ENCODE measurements at regions not wholly inside any gene's neighbourhood (a gene's known extent, or its start where the extent isn't known, plus 50 kb on each side); places are given as distances from the start of the nearest gene placed in this dataset.

DNA sequence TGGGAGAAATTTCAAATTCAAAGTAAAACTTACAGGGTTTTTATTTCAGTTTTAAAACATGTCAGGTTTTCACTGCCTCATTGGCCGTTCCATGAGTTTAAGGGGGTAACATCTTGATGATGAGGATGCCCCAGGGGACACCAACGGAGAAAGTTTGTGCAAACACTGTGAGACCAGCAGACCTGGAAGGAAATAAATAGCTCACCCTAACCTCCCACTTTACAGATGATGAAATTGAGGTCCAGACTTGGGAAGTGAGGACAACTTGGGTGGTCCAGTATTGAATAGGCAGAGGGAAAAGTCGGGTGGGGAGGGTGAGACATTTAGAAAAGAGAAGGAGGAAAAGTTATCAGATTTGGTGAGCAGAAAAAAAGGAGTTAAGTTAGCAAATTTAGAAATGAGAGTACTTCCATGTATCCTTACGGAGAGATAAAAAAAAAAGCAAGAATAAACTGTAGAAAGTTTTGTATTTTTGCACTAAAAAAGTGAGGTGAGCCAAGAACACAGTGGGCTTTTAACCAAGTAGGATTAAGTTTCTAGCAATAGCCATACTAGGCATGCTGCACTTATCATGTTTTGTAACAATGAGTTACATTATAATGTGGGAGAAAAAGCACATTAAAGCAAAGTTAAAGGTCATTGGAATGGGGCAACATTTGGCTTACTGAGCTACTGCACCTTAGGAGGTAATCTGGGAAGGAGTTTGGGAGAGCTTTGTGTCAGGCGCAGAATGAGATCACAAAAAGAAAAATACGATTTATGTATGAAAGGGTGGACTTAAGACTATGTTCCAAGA is 125.1 kb downstream of the GAS1 start:
- intact Hi-C loops (cut with DNase I) = no loop called here
- Histone ChIP-seq H3K36me3 (ENCODE audit: control insufficient read depth in 1 of 2, insufficient read depth in 2 of 2, low read length in 1 of 2) (no peaks in the 10 kb centered on the region), H3K4me3 (ENCODE audit: low read length in 2 of 2) (no peak overlapping the region), H3K4me1 (ENCODE audit: control insufficient read depth in 1 of 2, insufficient read depth in 2 of 2, low read length in 2 of 2) (no peaks in the 10 kb centered on the region), H3K27ac (ENCODE audit: low read depth in 1 of 2, low read length in 2 of 2) (no peak overlapping the region), H3K27me3 (ENCODE audit: control insufficient read depth in 1 of 2, insufficient read depth in 2 of 2, low read length in 1 of 2) (no peaks in the 10 kb centered on the region), H3K9me3 (ENCODE audit: control insufficient read depth, low read length) (no peaks in the 10 kb centered on the region)
- 31 to 38% methylated on average over 6 of the region's 6 CpGs for WGBS, 2 donors
- ATAC-seq (ENCODE audit: low FRiP score) (no peak), DNase-seq (no peak)

DNA sequence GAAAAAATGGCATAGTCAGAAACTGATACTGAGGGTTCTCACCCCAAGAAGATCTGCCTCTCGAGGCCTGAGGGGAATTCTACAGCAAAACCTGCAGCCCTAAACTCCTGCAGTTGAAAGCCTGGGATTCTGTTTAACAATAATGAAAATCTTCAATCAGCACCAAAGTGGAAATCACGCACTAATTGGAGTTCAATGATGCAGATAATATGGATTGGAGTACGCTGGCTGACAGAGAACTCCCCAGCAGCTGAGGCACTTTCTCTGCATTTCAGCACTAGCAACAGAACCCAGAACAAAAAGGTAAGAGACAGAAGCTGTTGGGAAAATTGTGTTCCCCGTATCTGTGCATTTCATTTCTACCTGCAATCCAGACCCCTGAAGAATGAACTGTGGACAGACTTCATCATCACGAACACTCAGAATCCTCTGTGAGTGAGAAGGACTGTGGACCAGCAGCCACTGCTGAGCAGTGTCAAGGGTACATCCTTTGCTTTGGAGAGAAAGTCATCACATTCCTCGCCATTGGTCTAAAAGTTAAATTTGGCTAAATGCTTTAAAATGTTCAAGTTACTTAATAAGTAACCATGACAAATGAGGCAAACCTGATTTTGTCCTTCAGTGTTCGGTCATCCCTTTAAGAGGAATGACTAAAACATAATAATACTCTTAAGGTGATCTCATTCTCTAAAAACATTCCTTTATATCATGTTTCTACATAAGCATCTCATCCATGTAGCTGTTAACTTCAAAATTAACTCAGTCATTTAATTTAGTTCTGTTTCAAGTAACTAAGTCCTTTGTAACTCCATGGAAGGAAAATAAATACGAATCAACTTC is 126.1 kb downstream of the GAS1 start:
- H3K27me3 ChIP-seq (ENCODE audit: control insufficient read depth in 1 of 2, insufficient read depth in 2 of 2, low read length in 1 of 2) = no peaks in the 10 kb centered on the region
- no peaks in the 10 kb centered on the region for H3K9me3 ChIP-seq (ENCODE audit: control insufficient read depth, low read length)
- DNase-seq = no peak
- no peak overlapping the region for H3K27ac ChIP-seq (ENCODE audit: low read depth in 1 of 2, low read length in 2 of 2)
- 66 to 72% methylated on average over 8 of the region's 8 CpGs for WGBS, 2 donors
- no peaks in the 10 kb centered on the region for H3K36me3 ChIP-seq (ENCODE audit: control insufficient read depth in 1 of 2, insufficient read depth in 2 of 2, low read length in 1 of 2)
- no peaks in the 10 kb centered on the region for H3K4me1 ChIP-seq (ENCODE audit: control insufficient read depth in 1 of 2, insufficient read depth in 2 of 2, low read length in 2 of 2)
- intact Hi-C loops (cut with DNase I) = no loop called here
- ATAC-seq (ENCODE audit: low FRiP score) = no peak
- no peak overlapping the region for H3K4me3 ChIP-seq (ENCODE audit: low read length in 2 of 2)

DNA sequence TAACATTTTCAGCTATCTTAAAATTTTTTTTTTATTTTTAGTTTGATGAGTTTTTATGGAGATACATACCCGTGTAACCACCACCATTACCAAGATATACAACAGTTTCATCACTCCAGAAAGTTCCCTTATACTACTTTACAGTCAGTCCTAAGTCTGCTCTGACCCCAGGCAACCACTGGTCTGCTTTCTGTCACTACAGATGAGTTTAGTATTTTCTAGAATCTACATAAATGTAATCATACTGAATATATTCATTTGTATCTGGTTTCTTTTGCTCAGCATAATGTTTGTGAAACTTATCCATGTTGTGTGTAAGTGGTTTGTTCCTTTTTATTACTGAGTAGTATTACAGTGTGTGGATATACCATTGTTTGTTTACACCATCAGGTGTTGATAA is 127.8 kb downstream of the GAS1 start:
- DNase-seq (no peak), ATAC-seq (ENCODE audit: low FRiP score) (no peak)
- no peaks in the 10 kb centered on the region for H3K9me3 ChIP-seq (ENCODE audit: control insufficient read depth, low read length)
- no peak overlapping the region for H3K4me3 ChIP-seq (ENCODE audit: low read length in 2 of 2)
- no peaks in the 10 kb centered on the region for H3K36me3 ChIP-seq (ENCODE audit: control insufficient read depth in 1 of 2, insufficient read depth in 2 of 2, low read length in 1 of 2)
- WGBS, 2 donors = 85 to 89% methylated on average over 1 of the region's 1 CpG
- H3K27me3 ChIP-seq (ENCODE audit: control insufficient read depth in 1 of 2, insufficient read depth in 2 of 2, low read length in 1 of 2) = no peaks in the 10 kb centered on the region
- no peak overlapping the region for H3K27ac ChIP-seq (ENCODE audit: low read depth in 1 of 2, low read length in 2 of 2)
- intact Hi-C loops (cut with DNase I) = loop anchor here in 1 of 2 donors (5.0 kb wide), 1 partner anchor 288 kb away; no protein-coding TSS in a partner anchor
- H3K4me1 ChIP-seq (ENCODE audit: control insufficient read depth in 1 of 2, insufficient read depth in 2 of 2, low read length in 2 of 2) = no peaks in the 10 kb centered on the region

DNA sequence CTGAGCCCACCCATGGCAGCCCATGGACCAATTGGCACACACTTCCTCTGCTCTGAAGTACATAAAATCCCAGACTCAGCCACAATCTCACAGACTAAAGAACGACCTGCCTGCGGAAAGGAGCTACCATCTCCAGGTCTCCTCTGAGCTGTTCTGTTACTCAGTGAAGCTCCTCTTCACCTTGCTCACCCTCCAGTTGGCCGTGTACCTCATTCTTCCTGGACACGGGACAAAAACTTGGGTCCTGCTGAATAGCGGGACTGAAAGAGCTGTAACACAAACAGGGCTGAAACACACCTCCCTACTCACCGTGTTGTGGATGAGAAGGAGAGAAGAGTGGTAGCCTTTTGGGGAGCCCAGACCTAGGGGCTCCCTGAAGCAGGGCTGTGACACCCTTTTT is 128.7 kb downstream of the GAS1 start:
- WGBS, 2 donors = 95 to 96% methylated on average over 6 of the region's 6 CpGs
- H3K27ac ChIP-seq (ENCODE audit: low read depth in 1 of 2, low read length in 2 of 2) = no peak overlapping the region
- H3K9me3 ChIP-seq (ENCODE audit: control insufficient read depth, low read length) = no peaks in the 10 kb centered on the region
- no peaks in the 10 kb centered on the region for H3K4me1 ChIP-seq (ENCODE audit: control insufficient read depth in 1 of 2, insufficient read depth in 2 of 2, low read length in 2 of 2)
- no peak overlapping the region for H3K4me3 ChIP-seq (ENCODE audit: low read length in 2 of 2)
- no peaks in the 10 kb centered on the region for H3K27me3 ChIP-seq (ENCODE audit: control insufficient read depth in 1 of 2, insufficient read depth in 2 of 2, low read length in 1 of 2)
- intact Hi-C loops (cut with DNase I) = loop anchor here in 1 of 2 donors (5.0 kb wide), 1 partner anchor 289 kb away; no protein-coding TSS in a partner anchor
- H3K36me3 ChIP-seq (ENCODE audit: control insufficient read depth in 1 of 2, insufficient read depth in 2 of 2, low read length in 1 of 2) = no peaks in the 10 kb centered on the region
- no peak for DNase-seq
- no peak for ATAC-seq (ENCODE audit: low FRiP score)

DNA sequence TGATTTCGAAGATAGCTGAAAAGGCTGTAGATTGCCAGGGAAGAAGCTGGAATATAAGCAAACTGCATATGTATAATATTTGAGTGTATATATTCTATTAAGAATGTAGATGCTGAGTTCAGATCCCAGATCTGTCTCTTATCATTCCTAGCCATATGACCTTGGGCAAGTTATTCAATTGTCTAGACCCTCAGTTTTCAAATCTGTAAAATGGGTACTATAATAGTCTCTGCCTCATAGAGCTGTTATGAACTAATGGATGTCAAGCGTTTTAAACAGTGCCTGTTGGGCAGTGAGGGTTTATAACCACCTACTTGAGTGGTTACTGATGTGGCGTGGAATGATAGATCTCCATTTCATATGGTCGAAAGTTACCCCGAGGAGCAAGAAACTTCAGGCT is 130.4 kb downstream of the GAS1 start:
- Histone ChIP-seq H3K4me3 (ENCODE audit: low read length in 2 of 2) (no peak overlapping the region), H3K27ac (ENCODE audit: low read depth in 1 of 2, low read length in 2 of 2) (no peak overlapping the region), H3K27me3 (ENCODE audit: control insufficient read depth in 1 of 2, insufficient read depth in 2 of 2, low read length in 1 of 2) (no peaks in the 10 kb centered on the region), H3K9me3 (ENCODE audit: control insufficient read depth, low read length) (no peaks in the 10 kb centered on the region), H3K4me1 (ENCODE audit: control insufficient read depth in 1 of 2, insufficient read depth in 2 of 2, low read length in 2 of 2) (no peaks in the 10 kb centered on the region), H3K36me3 (ENCODE audit: control insufficient read depth in 1 of 2, insufficient read depth in 2 of 2, low read length in 1 of 2) (no peaks in the 10 kb centered on the region)
- no peak for ATAC-seq (ENCODE audit: low FRiP score)
- WGBS, 2 donors = 95 to 96% methylated on average over 5 of the region's 5 CpGs
- intact Hi-C loops (cut with DNase I) = loop anchor here in 1 of 2 donors (5.0 kb wide), 1 partner anchor 290 kb away; no protein-coding TSS in a partner anchor
- no peak for DNase-seq

DNA sequence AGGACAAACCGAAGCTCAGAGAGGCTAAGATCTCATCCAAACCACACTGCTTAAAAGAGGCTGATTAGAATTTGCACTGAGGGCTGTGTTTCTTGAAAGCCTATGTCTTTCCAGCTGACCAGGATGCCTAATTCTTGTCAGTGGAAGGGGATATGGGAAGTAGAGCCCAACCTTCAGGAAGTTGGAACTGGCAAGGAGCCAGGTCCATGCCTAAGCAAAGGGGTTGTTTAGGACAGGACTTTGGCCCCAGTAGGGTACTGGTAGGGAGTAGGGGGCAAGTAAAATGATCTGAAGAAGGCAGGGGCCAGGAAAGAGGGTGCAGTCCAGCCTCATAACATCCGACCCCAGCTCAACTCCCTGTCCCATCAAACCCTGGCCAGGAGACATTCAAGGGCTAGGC is 130.9 kb downstream of the GAS1 start:
- intact Hi-C loops (cut with DNase I) = loop anchor here in 1 of 2 donors (5.0 kb wide), 1 partner anchor 291 kb away; no protein-coding TSS in a partner anchor
- no peak overlapping the region for H3K4me3 ChIP-seq (ENCODE audit: low read length in 2 of 2)
- no peaks in the 10 kb centered on the region for H3K4me1 ChIP-seq (ENCODE audit: control insufficient read depth in 1 of 2, insufficient read depth in 2 of 2, low read length in 2 of 2)
- H3K36me3 ChIP-seq (ENCODE audit: control insufficient read depth in 1 of 2, insufficient read depth in 2 of 2, low read length in 1 of 2) = no peaks in the 10 kb centered on the region
- WGBS, 2 donors = 80 to 85% methylated on average over 2 of the region's 2 CpGs
- ATAC-seq (ENCODE audit: low FRiP score) (no peak), DNase-seq (no peak)
- no peaks in the 10 kb centered on the region for H3K27me3 ChIP-seq (ENCODE audit: control insufficient read depth in 1 of 2, insufficient read depth in 2 of 2, low read length in 1 of 2)
- no peak overlapping the region for H3K27ac ChIP-seq (ENCODE audit: low read depth in 1 of 2, low read length in 2 of 2)
- no peaks in the 10 kb centered on the region for H3K9me3 ChIP-seq (ENCODE audit: control insufficient read depth, low read length)

DNA sequence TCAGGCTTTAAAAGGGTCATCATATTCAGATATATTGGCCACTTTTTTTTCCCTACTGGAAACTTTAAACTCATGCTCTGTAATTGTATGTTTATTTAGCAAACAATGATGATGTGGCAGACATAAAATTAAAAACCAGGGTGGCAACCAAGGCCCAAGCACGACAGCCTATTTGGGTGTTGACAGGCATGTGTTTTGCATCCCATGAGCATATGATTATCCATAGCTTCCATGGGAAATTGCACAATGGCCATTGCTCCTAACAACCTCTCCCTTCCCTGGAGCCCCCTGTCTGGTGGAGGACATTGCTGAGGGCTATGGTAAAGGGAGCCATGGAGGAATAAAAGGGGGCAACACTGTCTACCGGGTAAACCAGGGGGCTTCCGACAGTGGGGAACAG is 134.7 kb downstream of the GAS1 start:
- Histone ChIP-seq H3K36me3 (ENCODE audit: control insufficient read depth in 1 of 2, insufficient read depth in 2 of 2, low read length in 1 of 2) (no peaks in the 10 kb centered on the region), H3K4me1 (ENCODE audit: control insufficient read depth in 1 of 2, insufficient read depth in 2 of 2, low read length in 2 of 2) (no peaks in the 10 kb centered on the region), H3K27ac (ENCODE audit: low read depth in 1 of 2, low read length in 2 of 2) (no peak overlapping the region), H3K4me3 (ENCODE audit: low read length in 2 of 2) (no peak overlapping the region), H3K27me3 (ENCODE audit: control insufficient read depth in 1 of 2, insufficient read depth in 2 of 2, low read length in 1 of 2) (no peaks in the 10 kb centered on the region), H3K9me3 (ENCODE audit: control insufficient read depth, low read length) (no peaks in the 10 kb centered on the region)
- ATAC-seq (ENCODE audit: low FRiP score) = no peak
- intact Hi-C loops (cut with DNase I) = no loop called here
- WGBS, 2 donors = 88 to 89% methylated on average over 3 of the region's 3 CpGs
- DNase-seq = no peak

DNA sequence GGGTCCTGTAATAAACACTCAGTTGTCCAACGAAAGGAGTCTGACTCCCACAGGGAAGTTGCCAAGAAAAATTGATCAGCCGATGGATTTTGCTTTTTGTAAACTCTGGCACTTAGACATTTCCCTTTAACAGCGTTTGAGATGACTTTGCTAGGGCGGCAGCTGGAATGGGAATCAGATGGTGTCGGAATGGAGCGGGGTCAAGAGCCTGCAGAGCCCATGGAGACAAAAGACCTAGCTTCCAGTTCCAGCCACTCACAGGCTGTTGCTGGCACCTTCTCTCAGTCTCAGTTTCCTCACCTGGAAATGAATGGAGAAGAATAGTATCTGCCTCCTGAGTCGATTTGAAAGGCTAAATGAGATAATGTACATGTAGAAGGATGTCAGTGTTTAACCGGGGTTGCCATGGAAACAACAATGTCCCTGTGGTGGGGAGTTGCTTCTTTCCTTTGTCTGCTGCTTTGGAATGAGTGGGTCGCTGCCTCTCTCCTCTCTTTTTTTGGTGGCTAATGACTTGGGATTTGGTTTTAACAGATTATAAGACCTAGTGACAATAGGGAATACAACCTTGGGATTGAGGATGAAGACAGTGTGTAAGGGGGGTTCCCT is 137.4 kb downstream of the GAS1 start:
- H3K27me3 ChIP-seq (ENCODE audit: control insufficient read depth in 1 of 2, insufficient read depth in 2 of 2, low read length in 1 of 2) = no peaks in the 10 kb centered on the region
- no peaks in the 10 kb centered on the region for H3K36me3 ChIP-seq (ENCODE audit: control insufficient read depth in 1 of 2, insufficient read depth in 2 of 2, low read length in 1 of 2)
- H3K27ac ChIP-seq (ENCODE audit: low read depth in 1 of 2, low read length in 2 of 2) = no peak overlapping the region
- no peak overlapping the region for H3K4me3 ChIP-seq (ENCODE audit: low read length in 2 of 2)
- H3K9me3 ChIP-seq (ENCODE audit: control insufficient read depth, low read length) = no peaks in the 10 kb centered on the region
- intact Hi-C loops (cut with DNase I) = no loop called here
- DNase-seq (no peak), ATAC-seq (ENCODE audit: low FRiP score) (no peak)
- WGBS, 2 donors = 85 to 86% methylated on average over 9 of the region's 9 CpGs
- no peaks in the 10 kb centered on the region for H3K4me1 ChIP-seq (ENCODE audit: control insufficient read depth in 1 of 2, insufficient read depth in 2 of 2, low read length in 2 of 2)
